NCI-H1105 (cell line): ENCODE measurements at regions not wholly inside any gene's neighbourhood (a gene's known extent, or its start where the extent isn't known, plus 50 kb on each side); places are given as distances from the start of the nearest gene placed in this dataset.

Experiments used
- DNase-seq: peaks from one replicate; lab custom pipeline; 2025; lab: John Stamatoyannopoulos, UW

GRCh38 chr12:25714198-25714984 lies 161.3 kb upstream of the LMNTD1 start:
- DNase-seq = no peak

GRCh38 chr12:25715102-25715501 lies 162.0 kb upstream of the LMNTD1 start:
- no peak for DNase-seq

- no peak for DNase-seq
Measured at GRCh38 chr12:25716842-25717241, 163.8 kb upstream of the LMNTD1 start.

GRCh38 chr12:25717552-25717951 lies 164.5 kb upstream of the LMNTD1 start:
- DNase-seq = no peak

GRCh38 chr12:25718081-25718731 lies 165.1 kb upstream of the LMNTD1 start:
- no peak for DNase-seq

GRCh38 chr12:25719505-25719904 lies 166.4 kb upstream of the LMNTD1 start:
- DNase-seq = no peak

GRCh38 chr12:25723336-25723735 lies 170.3 kb upstream of the LMNTD1 start:
- DNase-seq = no peak

GRCh38 chr12:25723921-25724491 lies 170.9 kb upstream of the LMNTD1 start:
- no peak for DNase-seq

- DNase-seq = no peak
Measured at GRCh38 chr12:25725470-25725869, 172.4 kb upstream of the LMNTD1 start.

- DNase-seq = no peak
Measured at GRCh38 chr12:25725931-25726330, 172.8 kb upstream of the LMNTD1 start.

GRCh38 chr12:25728056-25728595 lies 175.0 kb upstream of the LMNTD1 start:
- DNase-seq = no peak

GRCh38 chr12:25730489-25731349 lies 177.6 kb upstream of the LMNTD1 start:
- DNase-seq = no peak

- DNase-seq = no peak
Measured at GRCh38 chr12:25733541-25733940, 180.5 kb upstream of the LMNTD1 start.

GRCh38 chr12:25734529-25735180 lies 181.6 kb upstream of the LMNTD1 start:
- no peak for DNase-seq

GRCh38 chr12:25740617-25741016 lies 187.5 kb upstream of the LMNTD1 start:
- no peak for DNase-seq

GRCh38 chr12:25741917-25742316 lies 188.8 kb upstream of the LMNTD1 start:
- no peak for DNase-seq

- peak; percentile 7 for DNase-seq
Measured at GRCh38 chr12:25743679-25744215, 190.7 kb upstream of the LMNTD1 start.

- no peak for DNase-seq
Measured at GRCh38 chr12:25744313-25744712, 191.2 kb upstream of the LMNTD1 start.

- no peak for DNase-seq
Measured at GRCh38 chr12:25745281-25745680, 192.2 kb upstream of the LMNTD1 start.

- DNase-seq = no peak
Measured at GRCh38 chr12:25746131-25746530, 193.0 kb upstream of the LMNTD1 start.

GRCh38 chr12:25752710-25753309 lies 199.7 kb upstream of the LMNTD1 start:
- DNase-seq = no peak
